OCI-LY1 (cell line): ENCODE measurements at regions not wholly inside any gene's neighbourhood (a gene's known extent, or its start where the extent isn't known, plus 50 kb on each side); places are given as distances from the start of the nearest gene placed in this dataset.

Source experiments
- CTCF ChIP-seq: fragments of 200-600 bp; sonication (generic), shearing (Covaris generic); IDR thresholded peaks from 2 replicates; pipeline ENCODE4 v1.5.1; 2017; ENCODE audit warnings: mild to moderate bottlenecking, antibody characterized with exemption, low read length, moderate library complexity, mixed read lengths
- EZH2 ChIP-seq: fragments of 200-600 bp; sonication (generic), shearing (Covaris generic); IDR thresholded peaks from 2 replicates; pipeline ENCODE4 v1.8.0; 2017; ENCODE audit warnings: borderline replicate concordance, mixed run types, mild to moderate bottlenecking, antibody characterized with exemption, low read length, moderate library complexity, mixed read lengths

- TF ChIP-seq CTCF (no peak), EZH2 (no peak)
Measured at GRCh38 chr1:229842302-229843255, 216.5 kb downstream of the URB2 start.
